ENCODE measurements at regions not wholly inside any gene's neighbourhood (a gene's known extent, or its start where the extent isn't known, plus 50 kb on each side); places are given as distances from the start of the nearest gene placed in this dataset.
A peak's percentile ranks its signal among the peaks of the same experiment; 100 is the strongest.

- Histone ChIP-seq H3K4me3 (ENCODE audit: low read depth, low read length) (no peak overlapping the region), H2BK120ac (ENCODE audit: insufficient read depth, low read length, poor library complexity) (no peak overlapping the region), H2BK5ac (ENCODE audit: low read depth, low read length, poor library complexity) (no peak overlapping the region), H4K91ac (ENCODE audit: low read depth, low read length) (no peak overlapping the region), H4K12ac (ENCODE audit: low read depth, low read length) (no peak overlapping the region), H2BK12ac (ENCODE audit: low read length) (no peak overlapping the region), H3K23ac (ENCODE audit: low read length) (no peak overlapping the region), H3K79me2 (ENCODE audit: control insufficient read depth, insufficient read depth, low read length, poor library complexity) (no peaks in the 10 kb centered on the region), H3K27me3 (ENCODE audit: insufficient read depth, low read length) (no peaks in the 10 kb centered on the region), H3K27ac (ENCODE audit: low read depth, low read length) (no peak overlapping the region), H3K18ac (ENCODE audit: low read length) (no peak overlapping the region), H3K79me1 (ENCODE audit: low read length) (peaks cover 11% of the 10 kb centered on the region), H3K9me3 (ENCODE audit: insufficient read depth, low read depth, low read length) (no peaks in the 10 kb centered on the region), H3K4ac (ENCODE audit: low read depth, low read length) (no peak overlapping the region), H2AK5ac (ENCODE audit: low read length) (no peak overlapping the region), H3K4me1 (ENCODE audit: control insufficient read depth in 1 of 2, insufficient read depth in 2 of 2, low read length in 2 of 2) (peaks cover 0 to 3% of the 10 kb centered on the region in 2 experiments), H3K14ac (ENCODE audit: low read length) (no peak overlapping the region), H3K36me3 (ENCODE audit: control insufficient read depth in 1 of 2, insufficient read depth in 2 of 2, low read length in 2 of 2) (no peaks in the 10 kb centered on the region), H3K9ac (ENCODE audit: low read length) (no peak overlapping the region), H2AFZ (ENCODE audit: insufficient read depth, low read length, poor library complexity) (no peak overlapping the region), H3K4me2 (ENCODE audit: low read length) (no peak overlapping the region), H4K8ac (ENCODE audit: low read depth, low read length) (no peak overlapping the region)
- DNase-seq: peak in 1 of 2 donors; percentile 20
- no CpG with 5 or more reads among the region's 4 CpGs for WGBS (ENCODE audit: extremely low coverage, insufficient coverage, insufficient read length)
Observed at GRCh38 chr1:187264995-187265602, 436.4 kb downstream of the PLA2G4A start.

- Histone ChIP-seq H2BK12ac (ENCODE audit: low read length) (no peak overlapping the region), H3K4me2 (ENCODE audit: low read length) (peak overlapping the region; percentile 36), H2AFZ (ENCODE audit: insufficient read depth, low read length, poor library complexity) (no peak overlapping the region), H3K4me3 (ENCODE audit: low read depth, low read length) (no peak overlapping the region), H2BK5ac (ENCODE audit: low read depth, low read length, poor library complexity) (peak overlapping the region; percentile 69), H2BK120ac (ENCODE audit: insufficient read depth, low read length, poor library complexity) (no peak overlapping the region), H2AK5ac (ENCODE audit: low read length) (no peak overlapping the region), H3K79me1 (ENCODE audit: low read length) (peaks cover 12% of the 10 kb centered on the region), H4K12ac (ENCODE audit: low read depth, low read length) (no peak overlapping the region), H3K18ac (ENCODE audit: low read length) (no peak overlapping the region), H3K4me1 (ENCODE audit: control insufficient read depth in 1 of 2, insufficient read depth in 2 of 2, low read length in 2 of 2) (peaks cover 0 to 3% of the 10 kb centered on the region in 2 experiments), H4K91ac (ENCODE audit: low read depth, low read length) (peak overlapping the region; percentile 4), H3K23ac (ENCODE audit: low read length) (no peak overlapping the region), H3K14ac (ENCODE audit: low read length) (no peak overlapping the region), H3K9ac (ENCODE audit: low read length) (no peak overlapping the region), H3K4ac (ENCODE audit: low read depth, low read length) (no peak overlapping the region), H3K27me3 (ENCODE audit: insufficient read depth, low read length) (no peaks in the 10 kb centered on the region), H3K27ac (ENCODE audit: low read depth, low read length) (peak overlapping the region; percentile 40), H4K8ac (ENCODE audit: low read depth, low read length) (peak overlapping the region; percentile 53), H3K9me3 (ENCODE audit: insufficient read depth, low read depth, low read length) (no peaks in the 10 kb centered on the region), H3K36me3 (ENCODE audit: control insufficient read depth in 1 of 2, insufficient read depth in 2 of 2, low read length in 2 of 2) (no peaks in the 10 kb centered on the region), H3K79me2 (ENCODE audit: control insufficient read depth, insufficient read depth, low read length, poor library complexity) (no peaks in the 10 kb centered on the region)
- no CpG with 5 or more reads among the region's 4 CpGs for WGBS (ENCODE audit: extremely low coverage, insufficient coverage, insufficient read length)
- DNase-seq: no peak
Observed at GRCh38 chr1:187266051-187266450, 437.3 kb downstream of the PLA2G4A start.

- Histone ChIP-seq H3K4me3 (ENCODE audit: low read depth, low read length) (no peak overlapping the region), H3K4me1 (ENCODE audit: control insufficient read depth in 1 of 2, insufficient read depth in 2 of 2, low read length in 2 of 2) (peaks cover 0 to 3% of the 10 kb centered on the region in 2 experiments), H2BK120ac (ENCODE audit: insufficient read depth, low read length, poor library complexity) (no peak overlapping the region), H3K14ac (ENCODE audit: low read length) (no peak overlapping the region), H4K12ac (ENCODE audit: low read depth, low read length) (no peak overlapping the region), H2AFZ (ENCODE audit: insufficient read depth, low read length, poor library complexity) (no peak overlapping the region), H3K79me1 (ENCODE audit: low read length) (peaks cover 11% of the 10 kb centered on the region), H4K8ac (ENCODE audit: low read depth, low read length) (no peak overlapping the region), H3K36me3 (ENCODE audit: control insufficient read depth in 1 of 2, insufficient read depth in 2 of 2, low read length in 2 of 2) (no peaks in the 10 kb centered on the region), H3K9ac (ENCODE audit: low read length) (no peak overlapping the region), H2BK5ac (ENCODE audit: low read depth, low read length, poor library complexity) (no peak overlapping the region), H3K23ac (ENCODE audit: low read length) (no peak overlapping the region), H4K91ac (ENCODE audit: low read depth, low read length) (no peak overlapping the region), H3K18ac (ENCODE audit: low read length) (no peak overlapping the region), H3K27me3 (ENCODE audit: insufficient read depth, low read length) (no peaks in the 10 kb centered on the region), H3K4me2 (ENCODE audit: low read length) (no peak overlapping the region), H3K79me2 (ENCODE audit: control insufficient read depth, insufficient read depth, low read length, poor library complexity) (no peaks in the 10 kb centered on the region), H3K4ac (ENCODE audit: low read depth, low read length) (no peak overlapping the region), H2AK5ac (ENCODE audit: low read length) (no peak overlapping the region), H3K27ac (ENCODE audit: low read depth, low read length) (peak overlapping the region; percentile 28), H2BK12ac (ENCODE audit: low read length) (no peak overlapping the region), H3K9me3 (ENCODE audit: insufficient read depth, low read depth, low read length) (no peaks in the 10 kb centered on the region)
- DNase-seq: peak in 1 of 2 donors; percentile 2
- WGBS (ENCODE audit: extremely low coverage, insufficient coverage, insufficient read length): no CpG with 5 or more reads among the region's 1 CpG
Observed at GRCh38 chr1:187267827-187268226, 439.1 kb downstream of the PLA2G4A start.

- no peaks in the 10 kb centered on the region for H3K9me3 ChIP-seq (ENCODE audit: insufficient read depth, low read depth, low read length)
- H3K27me3 ChIP-seq (ENCODE audit: insufficient read depth, low read length): no peaks in the 10 kb centered on the region
- no peak overlapping the region for H4K12ac ChIP-seq (ENCODE audit: low read depth, low read length)
- no peak overlapping the region for H3K4ac ChIP-seq (ENCODE audit: low read depth, low read length)
- no peak overlapping the region for H3K4me2 ChIP-seq (ENCODE audit: low read length)
- no peaks in the 10 kb centered on the region for H3K79me2 ChIP-seq (ENCODE audit: control insufficient read depth, insufficient read depth, low read length, poor library complexity)
- H3K36me3 ChIP-seq (ENCODE audit: control insufficient read depth in 1 of 2, insufficient read depth in 2 of 2, low read length in 2 of 2): no peaks in the 10 kb centered on the region
- H3K4me1 ChIP-seq (ENCODE audit: control insufficient read depth in 1 of 2, insufficient read depth in 2 of 2, low read length in 2 of 2): peaks cover 0 to 3% of the 10 kb centered on the region in 2 experiments
- no CpG with 5 or more reads among the region's 5 CpGs for WGBS (ENCODE audit: extremely low coverage, insufficient coverage, insufficient read length)
- H3K14ac ChIP-seq (ENCODE audit: low read length): no peak overlapping the region
- H3K23ac ChIP-seq (ENCODE audit: low read length): no peak overlapping the region
- H4K91ac ChIP-seq (ENCODE audit: low read depth, low read length): no peak overlapping the region
- no peak overlapping the region for H2BK5ac ChIP-seq (ENCODE audit: low read depth, low read length, poor library complexity)
- no peak overlapping the region for H3K4me3 ChIP-seq (ENCODE audit: low read depth, low read length)
- H3K79me1 ChIP-seq (ENCODE audit: low read length): peaks cover 11% of the 10 kb centered on the region
- no peak overlapping the region for H3K27ac ChIP-seq (ENCODE audit: low read depth, low read length)
- peak overlapping the region; percentile 76 for H2BK12ac ChIP-seq (ENCODE audit: low read length)
- H2BK120ac ChIP-seq (ENCODE audit: insufficient read depth, low read length, poor library complexity): no peak overlapping the region
- no peak overlapping the region for H4K8ac ChIP-seq (ENCODE audit: low read depth, low read length)
- H2AK5ac ChIP-seq (ENCODE audit: low read length): no peak overlapping the region
- no peak for DNase-seq
- H3K18ac ChIP-seq (ENCODE audit: low read length): no peak overlapping the region
- no peak overlapping the region for H2AFZ ChIP-seq (ENCODE audit: insufficient read depth, low read length, poor library complexity)
- H3K9ac ChIP-seq (ENCODE audit: low read length): no peak overlapping the region
Observed at GRCh38 chr1:187270256-187270655, 441.5 kb downstream of the PLA2G4A start.

Data from trophoblast cell (in vitro differentiated cells and primary cell).